Thyroid gland (tissue), 4 donors: ENCODE measurements at regions not wholly inside any gene's neighbourhood (a gene's known extent, or its start where the extent isn't known, plus 50 kb on each side); places are given as distances from the start of the nearest gene placed in this dataset.

Experiments used
- DNase-seq, 2 donors: peaks; one replicate each; pipeline ENCODE4 v3.0.0-alpha.2; 2019
- H3K27ac ChIP-seq, 3 donors: fragments of 200-600 bp; sonication (generic); 1 replicate in 2 of 3; 2 replicates in 1 of 3; pipeline ENCODE4 v1.5.1; 2016 to 2019; ENCODE audit warnings: mild to moderate bottlenecking in 1 of 3, moderate library complexity in 1 of 3
- H3K27me3 ChIP-seq: fragments of 200-600 bp; sonication (generic); one replicate; pipeline ENCODE4 v1.5.1; 2019
- H3K36me3 ChIP-seq, 2 donors: fragments of 200-600 bp; sonication (generic); one replicate each; pipeline ENCODE4 v1.5.1; 2016 to 2019
- H3K4me1 ChIP-seq, 2 donors: fragments of 200-600 bp; sonication (generic); one replicate each; pipeline ENCODE4 v1.5.1; 2017 to 2019
- H3K4me3 ChIP-seq, 3 donors: fragments of 200-600 bp; sonication (generic); replicated peaks in 1 of 3; 1 replicate in 2 of 3; 2 replicates in 1 of 3; pipeline ENCODE4 v1.5.1; 2016; ENCODE audit warnings: mild to moderate bottlenecking in 1 of 3
- H3K9me3 ChIP-seq: fragments of 200-600 bp; sonication (generic); one replicate; pipeline ENCODE4 v1.5.1; 2017
- POLR2A ChIP-seq, 2 donors: fragments of 450-650 bp; IDR thresholded peaks; one replicate each; pipeline ENCODE4 v1.6.1; 2017; ENCODE audit warnings: antibody characterized with exemption in 2 of 2, mild to moderate bottlenecking in 2 of 2, moderate library complexity in 1 of 2
- WGBS, 2 donors: methylation state at CpG; one replicate each; pipeline ENCODE4 v1.1.5; 2017; 5-methylcytosine and 5-hydroxymethylcytosine counted together
- intact Hi-C: fragments of 100-400 bp; cut with DNase I; formaldehyde crosslinking; loops from one replicate; pipeline ENCODE4 v1.15.1; 2023
- TF ChIP-seq, protein P1 (sequence below), 6 experiments: fragments of 200-600 bp in 3 of 6; fragments of 450-650 bp in 3 of 6; sonication (generic) in 3 of 6; IDR thresholded peaks; one replicate each; pipeline ENCODE4 v1.5.1; 2016 to 2019; ENCODE audit warnings: antibody characterized with exemption in 6 of 6, mild to moderate bottlenecking in 2 of 6, inconsistent platforms in 1 of 6, moderate library complexity in 1 of 6

DNA sequence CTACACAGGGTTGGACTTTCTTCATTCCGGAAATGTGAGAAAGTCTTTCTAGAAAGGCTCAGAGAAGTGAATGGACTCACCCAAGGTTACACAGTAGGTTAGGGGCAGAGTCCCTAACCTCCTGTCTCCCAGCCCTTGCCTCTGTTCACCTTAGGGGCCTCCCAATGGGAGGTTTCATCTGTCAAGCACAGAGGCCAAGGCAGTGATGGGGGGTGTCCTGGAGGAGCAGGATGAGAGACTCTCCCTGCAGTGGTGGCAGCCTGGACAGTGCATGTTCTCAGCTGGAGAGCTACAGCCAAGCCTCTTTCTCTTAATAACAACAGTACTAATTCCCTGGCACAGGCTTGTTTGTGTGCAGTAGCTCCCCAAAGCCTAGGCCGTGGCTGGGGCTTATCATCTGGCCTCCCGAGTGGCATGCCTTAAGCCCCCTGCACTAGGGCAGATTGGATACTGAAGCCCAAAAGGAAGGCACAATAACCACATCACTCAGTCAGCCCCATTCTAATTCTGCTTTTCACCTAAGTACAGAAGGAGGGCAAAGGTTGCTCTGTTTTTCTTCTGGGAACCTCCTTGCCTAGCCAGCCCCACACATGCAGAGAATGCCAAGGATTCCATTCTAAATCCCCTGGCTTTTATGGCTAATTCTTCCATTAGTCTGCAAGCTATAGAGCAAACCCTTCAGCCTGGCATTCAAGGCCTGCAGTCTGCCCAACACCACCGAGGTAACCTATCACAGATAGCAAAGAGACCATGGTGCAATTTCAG is 50.2 kb upstream of the XPA start:
- H3K4me3 ChIP-seq, result no peak overlapping the region
- H3K36me3 ChIP-seq, result no peaks in the 10 kb centered on the region
- TF ChIP-seq POLR2A (IDR thresholded peaks at IDR 0.05), result no peak
- TF ChIP-seq, protein P1, sequence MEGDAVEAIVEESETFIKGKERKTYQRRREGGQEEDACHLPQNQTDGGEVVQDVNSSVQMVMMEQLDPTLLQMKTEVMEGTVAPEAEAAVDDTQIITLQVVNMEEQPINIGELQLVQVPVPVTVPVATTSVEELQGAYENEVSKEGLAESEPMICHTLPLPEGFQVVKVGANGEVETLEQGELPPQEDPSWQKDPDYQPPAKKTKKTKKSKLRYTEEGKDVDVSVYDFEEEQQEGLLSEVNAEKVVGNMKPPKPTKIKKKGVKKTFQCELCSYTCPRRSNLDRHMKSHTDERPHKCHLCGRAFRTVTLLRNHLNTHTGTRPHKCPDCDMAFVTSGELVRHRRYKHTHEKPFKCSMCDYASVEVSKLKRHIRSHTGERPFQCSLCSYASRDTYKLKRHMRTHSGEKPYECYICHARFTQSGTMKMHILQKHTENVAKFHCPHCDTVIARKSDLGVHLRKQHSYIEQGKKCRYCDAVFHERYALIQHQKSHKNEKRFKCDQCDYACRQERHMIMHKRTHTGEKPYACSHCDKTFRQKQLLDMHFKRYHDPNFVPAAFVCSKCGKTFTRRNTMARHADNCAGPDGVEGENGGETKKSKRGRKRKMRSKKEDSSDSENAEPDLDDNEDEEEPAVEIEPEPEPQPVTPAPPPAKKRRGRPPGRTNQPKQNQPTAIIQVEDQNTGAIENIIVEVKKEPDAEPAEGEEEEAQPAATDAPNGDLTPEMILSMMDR (IDR thresholded peaks at IDR 0.05), result no peak
- peak in 1 of 2 donors; percentile 22 for DNase-seq
- H3K9me3 ChIP-seq, result no peaks in the 10 kb centered on the region
- 57 to 62% methylated on average over 4 of the region's 4 CpGs for WGBS, 2 donors
- intact Hi-C loops, result no loop called here
- peak overlapping the region in 2 of 3 donors; percentile 31 to 63 for H3K27ac ChIP-seq
- no peaks in the 10 kb centered on the region for H3K27me3 ChIP-seq
- peaks cover 43 to 45% of the 10 kb centered on the region in 2 donors for H3K4me1 ChIP-seq

DNA sequence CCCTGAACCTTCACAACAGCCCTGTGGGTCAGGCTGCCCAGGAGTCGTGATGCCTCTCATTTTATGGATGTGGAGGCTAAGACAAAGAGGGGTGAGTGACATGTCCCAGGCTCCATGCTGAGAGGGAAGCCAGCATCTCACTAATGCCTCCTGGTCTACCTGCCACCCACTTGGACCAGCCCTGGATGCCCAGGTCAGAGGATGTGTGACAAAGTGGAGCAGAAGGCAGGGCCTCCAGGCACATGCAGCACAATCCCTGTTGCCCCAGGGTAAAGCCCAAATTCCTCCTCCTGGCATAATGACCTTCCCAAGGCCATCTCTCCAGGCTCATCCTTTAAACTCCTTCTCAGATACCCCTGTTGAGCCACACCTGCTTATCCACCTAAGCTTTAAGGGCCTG is 51.4 kb upstream of the XPA start:
- 68 to 78% methylated on average over 1 of the region's 1 CpG for WGBS, 2 donors
- Histone ChIP-seq H3K27ac (peak overlapping the region in 2 of 3 donors; percentile 31 to 63), H3K4me1 (peaks cover 54 to 57% of the 10 kb centered on the region in 2 donors), H3K27me3 (no peaks in the 10 kb centered on the region), H3K4me3 (no peak overlapping the region), H3K36me3 (no peaks in the 10 kb centered on the region), H3K9me3 (no peaks in the 10 kb centered on the region)
- intact Hi-C loops, result no loop called here
- TF ChIP-seq, protein P1 (IDR thresholded peaks at IDR 0.05), result no peak
- TF ChIP-seq POLR2A (IDR thresholded peaks at IDR 0.05), result no peak
- DNase-seq, result no peak

DNA sequence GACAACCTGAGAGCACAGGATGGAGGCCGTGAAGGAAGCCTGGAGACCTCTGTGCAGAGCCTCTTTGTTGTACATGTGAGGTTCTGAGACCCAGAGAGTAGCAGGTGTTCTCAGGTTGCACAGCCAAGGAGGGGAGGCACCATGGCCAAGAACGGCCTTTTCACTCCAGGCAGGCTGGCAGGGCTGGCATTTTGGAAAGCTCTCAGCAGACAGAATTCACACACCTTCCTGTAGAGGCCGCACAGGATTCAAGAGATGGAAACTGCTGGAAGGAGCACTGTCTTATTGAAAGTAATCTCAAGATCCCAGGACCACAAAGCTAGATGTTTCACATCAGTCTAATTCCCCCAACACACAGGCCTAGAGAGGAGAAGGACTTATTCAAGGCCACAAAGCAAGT is 52.8 kb upstream of the XPA start:
- no peak for TF ChIP-seq POLR2A (IDR thresholded peaks at IDR 0.05)
- TF ChIP-seq, protein P1 (IDR thresholded peaks at IDR 0.05), result peak in 3 of 6 experiments; percentile 22 to 52 (median 23)
- peak; percentile 65 to 70 for DNase-seq
- peak overlapping the region in 2 of 3 donors; percentile 63 to 79 for H3K27ac ChIP-seq
- intact Hi-C loops, result no loop called here
- WGBS, 2 donors, result 33 to 40% methylated on average over 3 of the region's 3 CpGs
- H3K4me1 ChIP-seq, result peaks cover 59 to 67% of the 10 kb centered on the region in 2 donors
- no peaks in the 10 kb centered on the region for H3K9me3 ChIP-seq
- no peaks in the 10 kb centered on the region for H3K36me3 ChIP-seq
- no peak overlapping the region for H3K4me3 ChIP-seq
- no peaks in the 10 kb centered on the region for H3K27me3 ChIP-seq

DNA sequence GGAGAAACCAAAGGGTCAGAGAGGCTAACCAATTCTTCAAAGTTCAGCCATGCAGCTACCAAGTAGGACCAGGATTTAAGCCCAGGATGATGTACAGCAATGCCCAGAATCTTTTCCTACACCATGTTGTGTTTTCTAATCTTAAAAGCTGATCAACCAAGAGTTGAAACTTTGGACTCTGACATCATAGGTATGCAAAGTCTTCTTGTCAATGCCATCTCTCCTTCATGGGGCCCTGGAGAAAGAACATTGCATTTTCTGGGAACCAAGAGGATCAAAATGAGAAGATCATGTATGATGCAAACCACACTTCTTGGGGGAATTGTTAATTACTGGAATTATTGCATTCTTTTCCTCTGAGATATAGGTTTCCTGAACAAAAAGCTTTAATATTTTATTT is 54.4 kb upstream of the XPA start:
- no peaks in the 10 kb centered on the region for H3K36me3 ChIP-seq
- H3K4me1 ChIP-seq, result peaks cover 71 to 82% of the 10 kb centered on the region in 2 donors
- TF ChIP-seq, protein P1 (IDR thresholded peaks at IDR 0.05), result no peak
- no peak for TF ChIP-seq POLR2A (IDR thresholded peaks at IDR 0.05)
- H3K4me3 ChIP-seq, result no peak overlapping the region
- DNase-seq, result no peak
- no peaks in the 10 kb centered on the region for H3K27me3 ChIP-seq
- H3K9me3 ChIP-seq, result no peaks in the 10 kb centered on the region
- H3K27ac ChIP-seq, result peak overlapping the region; percentile 62 to 75 (median 63)
- intact Hi-C loops, result no loop called here

DNA sequence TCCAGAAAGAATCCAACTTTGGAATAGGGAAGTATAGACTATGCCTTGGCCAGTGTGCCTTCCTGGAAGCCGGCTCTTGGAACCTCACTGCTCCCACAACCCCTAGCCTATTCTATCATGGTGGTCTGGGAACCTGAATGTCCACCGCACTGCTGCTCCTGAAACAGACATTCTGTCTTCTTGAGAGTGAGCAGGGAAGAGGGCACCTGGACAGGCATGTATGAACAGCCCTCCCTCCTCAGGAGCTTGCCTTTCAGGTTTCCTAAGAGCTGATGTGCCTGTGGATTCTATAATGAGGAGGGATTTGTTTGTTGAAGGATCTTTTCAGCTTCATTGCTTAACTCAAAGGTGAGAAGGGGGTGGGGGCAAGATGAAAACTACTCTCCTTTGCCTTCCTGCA is 55.1 kb upstream of the XPA start:
- WGBS, 2 donors, result 43 to 73% methylated on average over 2 of the region's 2 CpGs
- no peaks in the 10 kb centered on the region for H3K36me3 ChIP-seq
- intact Hi-C loops, result no loop called here
- TF ChIP-seq, protein P1 (IDR thresholded peaks at IDR 0.05), result no peak
- TF ChIP-seq POLR2A (IDR thresholded peaks at IDR 0.05), result no peak
- DNase-seq, result peak; percentile 24 to 38
- H3K9me3 ChIP-seq, result no peaks in the 10 kb centered on the region
- no peaks in the 10 kb centered on the region for H3K27me3 ChIP-seq
- peaks cover 77 to 89% of the 10 kb centered on the region in 2 donors for H3K4me1 ChIP-seq
- H3K27ac ChIP-seq, result peak overlapping the region; percentile 62 to 75 (median 63)
- H3K4me3 ChIP-seq, result no peak overlapping the region
